Mesodermal cell (in vitro differentiated cells): ENCODE measurements at regions not wholly inside any gene's neighbourhood (a gene's known extent, or its start where the extent isn't known, plus 50 kb on each side); places are given as distances from the start of the nearest gene placed in this dataset.
"Not testable (repeated sequence)": the region's sequence is repeated elsewhere in the genome, so short reads cannot be mapped to it uniquely, and the experiment has no call there.

Experiments
- H3K27ac ChIP-seq: 2 replicates; pipeline ENCODE4 v1.7.0; 2013; ENCODE audit warnings: mild to moderate bottlenecking, low read depth, low read length, moderate library complexity; ENCODE audit not compliant: severe bottlenecking
- H3K36me3 ChIP-seq: 2 replicates; pipeline ENCODE4 v1.7.1; 2013; ENCODE audit warnings: mild to moderate bottlenecking, low read length, moderate library complexity; ENCODE audit not compliant: control insufficient read depth, insufficient read depth
- H3K4me1 ChIP-seq: one replicate; pipeline ENCODE4 v1.7.1; 2013; ENCODE audit warnings: mild to moderate bottlenecking, low read length; ENCODE audit not compliant: insufficient read depth, control insufficient read depth, poor library complexity, severe bottlenecking
- H3K4me3 ChIP-seq: 2 replicates; pipeline ENCODE4 v1.7.0; 2013; ENCODE audit warnings: low read length, control low read depth, mild to moderate bottlenecking; ENCODE audit not compliant: insufficient read depth, poor library complexity, severe bottlenecking; ENCODE audit errors: extremely low read depth
- H3K9me3 ChIP-seq: 2 replicates; pipeline ENCODE4 v1.7.1; 2013; ENCODE audit warnings: mild to moderate bottlenecking, low read length, moderate library complexity; ENCODE audit not compliant: control insufficient read depth
- WGBS, 2 experiments: methylation state at CpG; one replicate each; pipeline ENCODE4 v1.1.5; 2013; ENCODE audit warnings: missing lambda C conversion rate in 2 of 2; ENCODE audit not compliant: insufficient coverage in 2 of 2; 5-methylcytosine and 5-hydroxymethylcytosine counted together

DNA sequence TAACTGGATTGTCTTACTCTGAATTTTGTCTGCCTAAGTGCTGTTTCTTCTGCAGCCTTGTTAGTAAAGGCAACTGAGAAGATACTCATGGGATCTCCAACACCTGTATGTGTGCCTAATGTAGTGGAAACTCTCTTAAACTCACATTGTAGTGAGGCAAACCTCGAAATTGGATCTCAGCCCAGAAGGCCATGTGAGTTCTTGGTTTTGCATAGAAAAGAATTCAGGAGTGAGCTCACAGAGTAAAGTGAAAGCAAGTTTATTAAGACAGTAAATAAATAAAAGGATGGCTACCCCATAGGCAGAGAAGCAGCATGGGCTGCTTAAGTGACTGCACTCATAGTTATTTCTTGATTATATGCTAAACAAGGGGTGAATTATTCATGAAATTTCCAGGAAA is 1344.7 kb downstream of the NCAM2 start:
- Histone ChIP-seq H3K36me3 (no peaks in the 10 kb centered on the region), H3K4me1 (no peaks in the 10 kb centered on the region), H3K4me3 (no peak overlapping the region), H3K9me3 (no peaks in the 10 kb centered on the region), H3K27ac (no peak overlapping the region)
- WGBS, 2 experiments: 57% methylated on average over 1 of the region's 1 CpG; no CpG with 5 or more reads in 1 of the 2 experiments

DNA sequence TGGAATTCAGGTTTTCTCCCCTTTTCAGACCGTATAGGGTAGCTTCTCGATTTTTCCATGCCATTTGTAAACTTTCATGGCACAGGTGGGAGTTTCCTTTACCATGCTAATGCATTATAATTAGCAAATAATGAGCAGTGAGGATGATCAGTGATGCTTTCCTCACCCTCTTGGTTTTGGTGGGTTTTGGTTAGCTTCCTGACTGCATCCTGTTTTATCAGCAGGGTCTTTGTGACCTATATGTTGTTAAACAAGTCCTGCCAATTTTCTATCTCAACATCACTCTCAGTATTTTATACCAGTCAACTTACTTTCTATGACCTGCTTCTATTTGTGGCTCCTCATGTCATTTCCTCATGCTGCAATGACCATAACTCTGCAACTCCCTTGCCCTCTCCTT is 1345.1 kb downstream of the NCAM2 start:
- no CpG with 5 or more reads among the region's 2 CpGs for WGBS, 2 experiments
- no peak overlapping the region for H3K4me3 ChIP-seq
- H3K9me3 ChIP-seq: no peaks in the 10 kb centered on the region
- no peak overlapping the region for H3K27ac ChIP-seq
- no peaks in the 10 kb centered on the region for H3K36me3 ChIP-seq
- H3K4me1 ChIP-seq: no peaks in the 10 kb centered on the region

DNA sequence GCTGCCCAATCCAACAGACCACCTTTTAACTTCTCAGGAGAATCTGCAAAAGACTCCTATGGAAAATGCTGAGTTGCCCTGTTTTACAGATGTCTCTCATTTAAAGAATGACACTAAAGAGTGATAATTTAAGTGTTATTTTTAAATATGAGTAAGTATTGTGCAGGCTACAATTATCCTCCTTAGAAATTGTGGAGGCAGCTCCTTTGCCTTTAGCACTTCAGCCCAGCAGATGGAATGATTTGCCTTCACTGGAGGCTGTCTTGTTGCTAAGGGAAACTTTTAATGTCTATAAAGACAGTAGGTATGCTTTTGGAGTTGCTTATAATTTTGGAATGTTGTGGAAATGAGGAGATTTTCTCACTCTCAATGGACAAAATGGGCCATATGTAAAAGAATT is 1345.5 kb downstream of the NCAM2 start:
- no peaks in the 10 kb centered on the region for H3K36me3 ChIP-seq
- no peaks in the 10 kb centered on the region for H3K9me3 ChIP-seq
- H3K4me3 ChIP-seq: no peak overlapping the region
- no peaks in the 10 kb centered on the region for H3K4me1 ChIP-seq
- no peak overlapping the region for H3K27ac ChIP-seq

DNA sequence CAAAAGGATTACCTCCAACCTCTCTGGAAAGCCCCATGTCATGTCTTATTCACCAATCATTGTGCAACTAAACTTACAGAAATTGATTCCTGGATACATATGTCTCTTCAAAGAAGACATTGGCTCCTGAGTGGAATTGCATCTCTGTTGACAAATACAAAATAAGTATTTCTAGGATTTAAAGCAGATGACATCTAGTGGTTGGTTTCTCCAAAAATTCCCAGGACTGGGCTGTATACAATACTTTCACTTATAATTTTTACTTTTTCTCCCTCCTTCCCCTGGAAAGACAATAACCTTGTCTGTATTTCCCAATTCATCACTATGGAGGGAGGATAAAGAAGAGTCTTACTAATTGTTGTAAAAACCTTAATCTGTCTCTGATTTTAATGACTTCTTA is 1347.4 kb downstream of the NCAM2 start:
- Histone ChIP-seq H3K36me3 (no peaks in the 10 kb centered on the region), H3K9me3 (no peaks in the 10 kb centered on the region)

DNA sequence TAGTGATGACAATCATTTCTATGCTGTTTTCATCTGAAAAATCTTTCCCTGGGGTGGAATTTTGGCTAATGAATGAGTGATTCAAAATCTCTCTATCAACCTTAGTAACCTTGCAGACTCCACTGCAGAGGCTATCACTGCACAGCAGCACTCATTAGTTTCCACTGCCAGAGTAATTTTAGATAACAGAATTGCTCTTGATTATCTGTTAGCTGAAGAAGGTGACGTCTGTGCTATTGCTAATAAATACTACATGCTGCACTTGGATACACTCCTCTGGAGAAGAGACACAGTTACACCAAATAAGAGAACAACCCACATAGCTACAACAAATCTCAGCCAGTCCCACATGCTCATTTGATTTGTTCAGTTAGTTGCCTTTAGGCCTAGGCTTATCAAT is 1348.4 kb downstream of the NCAM2 start:
- no peak overlapping the region for H3K4me3 ChIP-seq
- H3K27ac ChIP-seq: no peak overlapping the region
- H3K36me3 ChIP-seq: no peaks in the 10 kb centered on the region
- no peaks in the 10 kb centered on the region for H3K4me1 ChIP-seq
- WGBS, 2 experiments: no CpG with 5 or more reads among the region's 1 CpG
- H3K9me3 ChIP-seq: no peaks in the 10 kb centered on the region

More for the DNA sequence above, 1347.4 kb downstream of the NCAM2 start:
- Histone ChIP-seq H3K4me1 (no peaks in the 10 kb centered on the region), H3K4me3 (no peak overlapping the region), H3K27ac (no peak overlapping the region)

DNA sequence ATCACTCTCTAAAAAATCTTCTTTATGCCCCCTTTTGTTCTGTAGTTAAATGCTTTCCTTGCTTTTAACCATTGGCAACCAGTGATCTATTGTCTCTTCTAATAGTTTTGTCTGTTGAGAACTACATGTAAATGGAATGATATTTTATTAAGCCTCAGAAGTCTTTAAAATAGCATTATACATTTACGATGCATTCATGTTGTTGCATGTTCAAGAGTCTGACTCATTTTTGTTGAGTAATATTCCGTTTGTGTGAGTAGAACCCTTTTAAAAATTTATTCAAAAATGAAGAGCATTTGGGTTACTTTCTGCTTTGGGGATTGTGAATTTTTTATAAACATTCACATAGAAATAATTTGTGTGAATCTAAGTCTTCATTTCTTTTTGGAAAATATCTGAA is 1352.9 kb downstream of the NCAM2 start:
- Histone ChIP-seq H3K4me3 (no peak overlapping the region), H3K4me1 (no peaks in the 10 kb centered on the region), H3K36me3 (no peaks in the 10 kb centered on the region), H3K27ac (no peak overlapping the region), H3K9me3 (no peaks in the 10 kb centered on the region)
- WGBS, 2 experiments: no CpG with 5 or more reads among the region's 2 CpGs

DNA sequence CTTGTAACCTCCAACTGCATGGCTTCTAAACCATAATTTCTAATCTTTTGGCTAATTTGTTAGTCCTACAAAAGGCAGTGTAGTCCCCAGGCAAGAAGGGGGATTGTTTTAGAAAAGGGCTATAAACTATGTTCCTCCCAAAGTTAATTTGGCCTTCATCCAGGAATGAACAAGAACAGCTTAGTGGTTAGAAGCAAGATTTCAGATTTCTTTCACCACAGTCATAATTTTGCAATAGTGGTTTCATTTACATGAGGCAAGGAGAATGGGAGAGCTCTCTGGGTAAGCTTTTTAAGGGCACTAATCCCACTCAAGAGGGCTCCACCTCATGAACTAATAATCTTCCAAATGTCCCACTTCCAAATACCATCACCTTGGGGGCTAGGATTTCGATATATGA is 1353.9 kb downstream of the NCAM2 start:
- 100% methylated on average over 1 of the region's 1 CpG; no CpG with 5 or more reads in 1 of the 2 experiments for WGBS, 2 experiments
- Histone ChIP-seq H3K4me3 (no peak overlapping the region), H3K4me1 (no peaks in the 10 kb centered on the region), H3K27ac (no peak overlapping the region), H3K9me3 (no peaks in the 10 kb centered on the region), H3K36me3 (no peaks in the 10 kb centered on the region)

DNA sequence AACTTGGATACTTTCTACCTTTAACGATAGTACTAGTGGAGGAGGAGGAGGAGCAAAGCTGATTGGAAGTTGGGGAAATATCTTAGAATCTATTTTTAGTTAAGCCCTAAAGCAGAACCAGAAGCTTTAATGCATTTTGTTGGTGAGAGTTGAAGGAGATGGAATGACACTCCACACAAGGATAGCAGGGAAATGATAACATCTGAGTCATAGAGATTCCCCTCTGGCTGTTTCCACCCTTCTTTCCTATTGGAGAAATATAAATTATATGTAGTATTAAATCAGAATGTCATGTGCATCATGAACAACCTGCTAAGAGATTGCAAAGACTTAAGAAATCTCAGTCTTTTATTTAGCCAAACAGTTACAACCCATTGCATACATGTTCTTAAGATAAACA is 1357.7 kb downstream of the NCAM2 start:
- H3K4me1 ChIP-seq: no peaks in the 10 kb centered on the region
- no peak overlapping the region for H3K27ac ChIP-seq
- no peaks in the 10 kb centered on the region for H3K36me3 ChIP-seq
- no peak overlapping the region for H3K4me3 ChIP-seq
- no CpG with 5 or more reads among the region's 1 CpG for WGBS, 2 experiments
- H3K9me3 ChIP-seq: no peaks in the 10 kb centered on the region

DNA sequence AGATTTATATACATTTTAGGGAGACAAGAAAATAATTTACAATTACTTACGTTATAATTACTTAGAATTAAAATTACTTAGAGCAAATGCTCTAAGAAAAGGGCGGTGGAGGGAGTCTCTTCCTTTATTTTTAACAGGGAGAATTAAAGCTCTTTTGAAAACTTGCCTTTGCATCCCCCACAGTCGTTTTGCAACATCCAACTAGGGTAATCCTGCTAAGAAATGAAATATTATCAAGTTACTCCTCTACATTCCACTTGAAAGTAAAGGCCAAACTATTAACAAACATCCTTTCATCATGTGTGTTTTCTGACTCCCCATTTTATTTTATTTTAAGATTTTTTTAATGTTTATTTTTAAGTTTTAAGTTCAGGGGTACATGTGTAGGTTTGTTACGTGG is 1358.5 kb downstream of the NCAM2 start:
- Histone ChIP-seq H3K9me3 (no peaks in the 10 kb centered on the region), H3K27ac (no peak overlapping the region), H3K36me3 (no peaks in the 10 kb centered on the region), H3K4me1 (no peaks in the 10 kb centered on the region), H3K4me3 (no peak overlapping the region)
- WGBS, 2 experiments: no CpG with 5 or more reads among the region's 4 CpGs

DNA sequence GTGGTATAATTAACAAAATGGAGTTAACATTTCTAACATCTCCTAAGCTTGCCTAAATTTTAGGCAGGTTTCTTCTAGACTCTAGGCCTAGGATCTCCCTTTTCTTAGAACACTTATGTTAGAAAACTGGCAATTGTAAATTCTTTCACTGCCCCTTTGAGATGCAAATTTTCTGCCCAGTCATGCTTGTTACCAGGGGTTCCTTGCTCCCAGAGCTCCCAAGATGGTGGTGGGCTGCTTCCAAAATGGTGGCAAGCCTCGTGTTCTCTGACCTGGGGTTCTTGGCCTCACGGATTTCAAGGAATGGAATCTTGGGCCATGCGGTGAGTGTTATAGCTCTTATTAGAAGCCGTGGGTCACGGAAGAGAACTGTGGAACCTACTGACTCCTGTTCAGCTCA is 1361.4 kb downstream of the NCAM2 start:
- not testable (repeated sequence) for H3K4me3 ChIP-seq, H3K9me3 ChIP-seq, H3K27ac ChIP-seq, H3K36me3 ChIP-seq, H3K4me1 ChIP-seq
- 77 to 88% methylated on average over 3 to 4 of the region's 5 CpGs for WGBS, 2 experiments

DNA sequence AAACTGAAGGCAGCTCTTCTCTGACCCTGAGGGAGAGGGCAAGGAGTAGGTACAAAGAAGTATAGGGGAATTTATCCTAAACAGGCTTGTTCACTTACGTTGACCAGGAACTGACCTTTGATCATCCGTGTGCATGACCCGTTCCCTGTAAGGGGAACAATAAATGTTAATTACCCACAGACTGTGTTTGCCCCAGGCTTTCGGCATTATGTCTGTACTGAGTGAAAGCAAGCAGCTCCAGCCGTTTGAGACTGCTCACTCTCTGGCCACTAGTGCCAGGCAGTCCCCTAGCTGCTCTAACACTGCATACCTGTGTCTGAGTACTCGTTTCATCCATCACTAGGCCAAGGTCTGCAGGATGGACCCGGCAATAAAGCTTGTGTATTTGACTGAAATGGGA is 1365.3 kb downstream of the NCAM2 start:
- 93 to 97% methylated on average over 5 to 6 of the region's 7 CpGs for WGBS, 2 experiments
- H3K27ac ChIP-seq: no peak overlapping the region
- no peaks in the 10 kb centered on the region for H3K36me3 ChIP-seq
- no peaks in the 10 kb centered on the region for H3K9me3 ChIP-seq
- H3K4me1 ChIP-seq: no peaks in the 10 kb centered on the region
- H3K4me3 ChIP-seq: no peak overlapping the region

DNA sequence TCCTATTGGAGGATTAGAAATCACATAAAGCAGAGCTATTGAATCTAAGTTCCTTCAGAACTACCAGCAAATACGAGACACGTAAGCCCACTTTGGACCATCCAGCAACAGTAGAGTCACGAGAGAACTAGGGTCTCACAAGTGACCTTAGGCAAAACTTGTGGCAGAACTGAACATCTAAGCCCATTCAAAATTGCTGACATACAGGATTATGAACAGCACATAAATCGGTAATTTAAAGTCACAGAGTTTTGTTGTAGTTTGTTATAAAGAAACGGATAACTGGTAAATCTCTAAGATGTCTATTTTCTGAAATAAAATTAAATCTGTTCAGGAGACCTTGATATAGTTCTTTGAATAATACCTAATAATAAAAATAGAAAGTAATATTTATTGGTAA is 1366.0 kb downstream of the NCAM2 start:
- Histone ChIP-seq H3K4me3 (no peak overlapping the region), H3K4me1 (no peaks in the 10 kb centered on the region), H3K27ac (no peak overlapping the region), H3K9me3 (no peaks in the 10 kb centered on the region), H3K36me3 (no peaks in the 10 kb centered on the region)
- 80 to 100% methylated on average over 2 to 3 of the region's 5 CpGs for WGBS, 2 experiments
